Stomach smooth muscle (tissue), 2 donors: ENCODE measurements at regions not wholly inside any gene's neighbourhood (a gene's known extent, or its start where the extent isn't known, plus 50 kb on each side); places are given as distances from the start of the nearest gene placed in this dataset.

Experiments
- H3K27ac ChIP-seq: one replicate; pipeline ENCODE4 v1.7.0; 2013; ENCODE audit warnings: mild to moderate bottlenecking, low read length, inconsistent platforms
- H3K27me3 ChIP-seq, 2 donors: one replicate each; pipeline ENCODE4 v1.7.0; 2013; ENCODE audit warnings: low read length in 2 of 2; ENCODE audit not compliant: insufficient read depth in 2 of 2, control insufficient read depth in 1 of 2
- H3K36me3 ChIP-seq, 2 donors: one replicate each; pipeline ENCODE4 v1.7.0; 2013; ENCODE audit warnings: low read length in 2 of 2; ENCODE audit not compliant: control insufficient read depth in 2 of 2, insufficient read depth in 2 of 2
- H3K4me1 ChIP-seq: one replicate; pipeline ENCODE4 v1.7.0; 2013; ENCODE audit warnings: low read length; ENCODE audit not compliant: control insufficient read depth, insufficient read depth
- H3K4me3 ChIP-seq, 2 donors: one replicate each; pipeline ENCODE4 v1.7.0; 2013; ENCODE audit warnings: low read length in 2 of 2
- H3K9ac ChIP-seq, 2 donors: one replicate each; pipeline ENCODE4 v1.7.0; 2013; ENCODE audit warnings: low read length in 2 of 2, mild to moderate bottlenecking in 1 of 2
- H3K9me3 ChIP-seq, 2 donors: one replicate each; pipeline ENCODE4 v1.7.0; 2013; ENCODE audit warnings: low read length in 2 of 2; ENCODE audit not compliant: control insufficient read depth in 2 of 2
- donor health status: healthy.
- donor health status: Pancreatic carcinoma.

GRCh38 chr4:110830461-110830860 lies 207.6 kb upstream of the PITX2 start:
- Histone ChIP-seq H3K9ac (no peak overlapping the region), H3K27ac (no peak overlapping the region)

DNA sequence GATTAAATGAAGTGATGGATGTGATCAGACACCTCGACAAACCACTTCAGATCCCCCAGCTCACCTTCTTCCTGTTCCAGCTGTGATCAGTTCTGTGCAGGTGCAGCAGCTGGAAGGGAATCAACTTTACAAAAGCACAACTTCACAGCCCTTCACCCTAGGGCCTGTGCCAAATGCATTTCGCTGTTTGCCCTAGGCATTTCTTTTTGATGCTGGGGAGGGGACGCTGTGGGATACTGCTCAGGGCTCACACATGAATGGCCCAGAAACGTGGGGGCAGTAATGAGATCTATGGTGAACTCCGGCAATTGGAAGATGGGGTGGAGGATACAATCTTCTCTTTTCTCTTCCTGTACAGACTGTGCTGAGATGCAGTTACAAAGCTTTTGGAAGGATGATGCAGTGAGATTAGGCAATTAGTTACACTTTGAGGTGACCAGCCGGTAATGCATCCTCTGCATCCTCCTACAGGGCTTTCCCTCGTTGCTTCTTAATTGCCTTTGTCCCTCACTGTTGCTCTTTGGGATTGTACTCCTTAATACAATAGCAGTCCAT lies 215.1 kb upstream of the PITX2 start:
- Histone ChIP-seq H3K36me3 (no peaks in the 10 kb centered on the region), H3K4me3 (no peak overlapping the region), H3K27ac (no peak overlapping the region), H3K9ac (no peak overlapping the region), H3K9me3 (no peaks in the 10 kb centered on the region), H3K4me1 (no peaks in the 10 kb centered on the region), H3K27me3 (no peaks in the 10 kb centered on the region)

More at GRCh38 chr4:110830461-110830860, 207.6 kb upstream of the PITX2 start:
- Histone ChIP-seq H3K4me3 (no peak overlapping the region), H3K4me1 (no peaks in the 10 kb centered on the region), H3K9me3 (no peaks in the 10 kb centered on the region), H3K27me3 (no peaks in the 10 kb centered on the region), H3K36me3 (no peaks in the 10 kb centered on the region)

- Histone ChIP-seq H3K9me3 (no peaks in the 10 kb centered on the region), H3K9ac (no peak overlapping the region), H3K4me1 (no peaks in the 10 kb centered on the region), H3K27me3 (no peaks in the 10 kb centered on the region), H3K4me3 (no peak overlapping the region), H3K36me3 (no peaks in the 10 kb centered on the region), H3K27ac (no peak overlapping the region)
Measured at GRCh38 chr4:110840221-110840654, 217.4 kb upstream of the PITX2 start.

- no peaks in the 10 kb centered on the region for H3K4me1 ChIP-seq
- no peaks in the 10 kb centered on the region for H3K36me3 ChIP-seq
- H3K27ac ChIP-seq: no peak overlapping the region
- H3K9me3 ChIP-seq: no peaks in the 10 kb centered on the region
- H3K27me3 ChIP-seq: no peaks in the 10 kb centered on the region
- no peak overlapping the region for H3K9ac ChIP-seq
- no peak overlapping the region for H3K4me3 ChIP-seq
Measured at GRCh38 chr4:110848787-110849186, 225.9 kb upstream of the PITX2 start.

DNA sequence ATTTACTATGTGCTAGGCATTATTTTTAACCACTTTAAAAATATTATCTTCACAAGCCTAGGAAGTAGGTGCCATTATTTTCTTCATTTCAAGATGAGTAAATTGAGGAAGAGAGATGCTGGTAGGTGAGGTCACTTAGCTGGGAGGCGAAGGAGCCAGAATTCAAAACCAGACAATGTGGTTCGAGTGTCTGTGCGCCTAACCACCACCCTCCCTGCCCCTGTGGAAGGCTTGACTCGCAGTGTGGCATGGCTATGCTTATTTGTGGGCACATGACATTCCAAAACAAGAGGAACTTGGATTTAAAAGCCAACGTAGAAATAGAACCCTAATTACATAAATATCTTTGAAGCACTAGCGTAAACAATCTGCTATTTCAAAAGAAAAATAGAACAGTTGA lies 226.6 kb upstream of the PITX2 start:
- H3K9me3 ChIP-seq: no peaks in the 10 kb centered on the region
- no peak overlapping the region for H3K4me3 ChIP-seq
- no peak overlapping the region for H3K27ac ChIP-seq
- no peaks in the 10 kb centered on the region for H3K36me3 ChIP-seq
- no peaks in the 10 kb centered on the region for H3K27me3 ChIP-seq
- no peaks in the 10 kb centered on the region for H3K4me1 ChIP-seq
- no peak overlapping the region for H3K9ac ChIP-seq

DNA sequence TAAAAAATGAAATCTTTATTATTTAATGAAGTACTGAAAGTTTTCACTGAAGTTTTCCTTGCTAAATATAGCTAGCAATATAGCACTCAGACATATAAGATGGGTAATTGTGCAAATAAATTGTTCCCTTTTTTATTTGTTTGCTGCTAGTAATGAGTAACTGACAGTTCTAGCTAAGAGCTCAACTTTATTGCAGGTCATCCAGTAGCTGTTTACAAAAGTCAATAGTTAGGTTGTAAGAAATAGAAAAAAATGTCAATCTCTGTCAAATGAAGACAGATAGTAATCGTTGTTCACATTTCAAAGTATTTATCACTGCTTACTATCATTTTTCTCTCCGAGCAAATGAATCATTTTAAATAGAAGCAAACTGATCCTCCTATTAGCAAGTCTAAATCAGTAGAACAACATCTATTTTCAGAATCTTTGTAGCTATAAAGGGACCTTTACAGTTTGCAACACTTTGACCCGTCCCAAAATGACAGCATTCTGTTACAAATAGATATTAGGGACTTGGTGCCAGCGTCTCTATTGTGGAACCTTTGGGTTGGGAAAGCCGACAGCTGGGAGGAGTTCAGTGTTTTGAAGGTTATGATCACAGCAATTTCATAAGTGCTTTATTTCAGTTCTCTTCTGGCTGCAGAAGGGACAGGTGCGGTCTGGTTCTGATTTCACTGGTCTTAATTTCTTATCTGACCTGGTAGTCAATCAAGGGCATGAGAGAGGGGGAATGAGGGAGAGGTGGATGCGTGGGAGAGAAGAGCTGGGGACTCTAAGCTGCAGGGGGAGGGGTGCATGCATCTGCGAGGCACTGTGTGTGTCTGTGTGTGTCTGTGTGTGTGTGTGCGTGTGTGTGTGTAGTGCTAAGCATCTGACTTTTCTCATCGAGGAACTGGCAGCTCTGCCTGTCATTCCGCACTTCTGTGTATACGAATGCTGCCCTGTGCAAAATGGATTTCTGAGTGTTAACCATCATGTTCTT lies 227.9 kb upstream of the PITX2 start:
- H3K9me3 ChIP-seq: no peaks in the 10 kb centered on the region

GRCh38 chr4:110851989-110852388 lies 229.1 kb upstream of the PITX2 start:
- H3K9ac ChIP-seq: no peak overlapping the region
- H3K9me3 ChIP-seq: no peaks in the 10 kb centered on the region
- no peaks in the 10 kb centered on the region for H3K36me3 ChIP-seq
- no peaks in the 10 kb centered on the region for H3K27me3 ChIP-seq
- no peak overlapping the region for H3K27ac ChIP-seq
- H3K4me1 ChIP-seq: no peaks in the 10 kb centered on the region
- H3K4me3 ChIP-seq: no peak overlapping the region

More for the DNA sequence above, 227.9 kb upstream of the PITX2 start:
- H3K27me3 ChIP-seq: no peaks in the 10 kb centered on the region
- no peaks in the 10 kb centered on the region for H3K4me1 ChIP-seq
- H3K36me3 ChIP-seq: no peaks in the 10 kb centered on the region
- H3K9ac ChIP-seq: no peak overlapping the region
- peak overlapping the region; percentile 4 to 44 for H3K4me3 ChIP-seq
- no peak overlapping the region for H3K27ac ChIP-seq

DNA sequence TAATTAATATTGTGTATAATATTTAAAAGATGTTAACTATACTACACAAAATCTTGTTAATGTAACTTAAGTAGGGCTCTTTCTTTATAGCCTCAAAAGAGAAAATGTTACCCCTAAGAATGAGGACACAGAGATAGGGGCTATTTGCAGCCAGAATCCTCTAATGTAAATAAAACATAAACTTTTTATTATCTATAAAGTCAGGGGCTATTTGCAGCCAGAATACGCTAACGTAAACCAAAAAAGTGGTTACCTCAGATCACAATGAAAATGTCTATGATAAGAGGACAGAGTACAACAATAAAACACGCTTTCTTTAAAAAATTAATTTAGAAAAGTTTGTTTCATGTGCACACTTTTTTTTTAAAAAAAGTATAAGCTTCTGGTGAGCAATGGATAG lies 229.9 kb upstream of the PITX2 start:
- no peaks in the 10 kb centered on the region for H3K9me3 ChIP-seq
- no peaks in the 10 kb centered on the region for H3K27me3 ChIP-seq
- H3K27ac ChIP-seq: no peak overlapping the region
- H3K4me3 ChIP-seq: no peak overlapping the region
- no peaks in the 10 kb centered on the region for H3K36me3 ChIP-seq
- H3K4me1 ChIP-seq: no peaks in the 10 kb centered on the region
- H3K9ac ChIP-seq: no peak overlapping the region

GRCh38 chr4:110853242-110853641 lies 230.4 kb upstream of the PITX2 start:
- no peak overlapping the region for H3K27ac ChIP-seq
- H3K4me3 ChIP-seq: no peak overlapping the region
- H3K27me3 ChIP-seq: no peaks in the 10 kb centered on the region
- H3K36me3 ChIP-seq: no peaks in the 10 kb centered on the region
- H3K9ac ChIP-seq: no peak overlapping the region
- H3K4me1 ChIP-seq: no peaks in the 10 kb centered on the region
- H3K9me3 ChIP-seq: no peaks in the 10 kb centered on the region

DNA sequence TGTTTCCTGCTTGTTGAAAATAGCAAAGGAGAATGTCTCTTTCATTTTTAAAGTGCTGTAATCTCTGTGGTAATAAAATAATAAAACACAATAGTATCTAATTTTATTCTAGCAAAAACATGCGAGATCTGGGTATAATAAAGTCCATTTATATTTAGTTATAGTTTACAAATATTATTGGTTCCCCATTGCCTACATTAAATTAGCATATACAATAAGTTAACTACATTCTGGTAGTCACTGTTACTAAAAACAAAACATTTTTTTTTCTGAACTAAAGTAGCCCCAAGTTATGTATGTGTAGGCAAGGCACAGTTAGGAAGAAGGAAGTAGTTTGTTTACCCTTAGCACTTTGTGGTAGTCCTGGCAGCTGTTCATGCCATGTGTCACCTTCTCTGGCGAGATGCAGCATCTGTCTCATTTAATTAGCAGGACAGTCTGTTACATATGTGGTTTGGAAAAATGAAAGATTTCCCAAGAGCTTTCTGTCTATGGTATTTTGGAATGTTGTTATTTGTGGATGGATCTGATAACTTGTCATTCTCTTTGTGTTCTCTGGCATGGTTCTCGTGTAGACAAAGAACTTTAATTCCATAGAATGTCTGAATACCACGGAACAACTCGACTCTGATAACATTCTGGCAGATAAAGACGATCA lies 231.3 kb upstream of the PITX2 start:
- H3K4me3 ChIP-seq: no peak overlapping the region
- no peaks in the 10 kb centered on the region for H3K9me3 ChIP-seq
- H3K36me3 ChIP-seq: no peaks in the 10 kb centered on the region
- H3K4me1 ChIP-seq: no peaks in the 10 kb centered on the region
- no peaks in the 10 kb centered on the region for H3K27me3 ChIP-seq
- H3K9ac ChIP-seq: no peak overlapping the region
- no peak overlapping the region for H3K27ac ChIP-seq
